Activated CD4-positive, alpha-beta T cell treated with anti-CD3 and anti-CD28 coated beads, Interleukin-2, amount 50 U/mL, for 24 hours (primary cell): ENCODE measurements at regions not wholly inside any gene's neighbourhood (a gene's known extent, or its start where the extent isn't known, plus 50 kb on each side); places are given as distances from the start of the nearest gene placed in this dataset.
"Not testable (repeated sequence)": the region's sequence is repeated elsewhere in the genome, so short reads cannot be mapped to it uniquely, and the experiment has no call there.

Source experiments
- DNase-seq, 2 donors: peaks; one replicate each; pipeline ENCODE4 v3.0.0-alpha.2; 2020; ENCODE audit warnings: low read depth in 1 of 2, low spot score in 1 of 2

DNA sequence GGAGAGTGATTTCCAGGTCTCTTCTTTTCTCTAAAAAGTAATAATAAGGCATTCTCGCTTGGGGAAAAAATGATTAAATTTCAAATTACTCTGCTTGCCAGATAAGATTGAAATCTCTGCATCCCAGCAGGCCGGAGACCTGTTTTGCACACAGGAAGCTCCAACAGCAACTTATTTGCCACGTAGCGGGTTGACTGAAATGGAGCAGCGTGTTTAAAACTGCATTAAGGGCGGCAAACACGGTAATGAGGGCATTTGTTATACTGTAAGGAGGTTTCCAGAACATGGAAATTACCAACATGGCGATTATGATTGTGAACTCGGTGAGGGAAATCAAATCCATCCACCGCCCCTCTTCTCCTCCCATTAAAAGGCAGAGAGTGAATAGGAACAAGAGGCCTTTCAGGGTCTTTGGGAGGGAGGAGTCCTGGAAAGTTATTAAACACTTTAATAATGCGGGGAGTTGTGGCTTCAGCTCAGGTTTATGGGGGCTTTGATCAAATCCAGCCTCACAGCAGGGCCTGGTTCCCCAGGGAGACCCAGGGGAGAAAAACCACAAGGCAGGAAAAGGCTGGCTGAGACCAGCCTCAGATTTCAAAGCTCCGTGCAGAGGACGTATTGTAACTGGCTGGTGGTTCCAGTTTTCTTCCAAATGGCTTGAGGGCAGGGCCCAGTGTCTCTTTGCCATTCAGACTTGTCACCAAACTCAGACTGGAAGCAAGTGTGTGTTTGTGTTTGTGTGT, 242.3 kb downstream of the TLE3 start:
- no peak for DNase-seq

GRCh38 chr15:69857250-69857649, 240.5 kb downstream of the TLE3 start:
- no peak for DNase-seq

DNA sequence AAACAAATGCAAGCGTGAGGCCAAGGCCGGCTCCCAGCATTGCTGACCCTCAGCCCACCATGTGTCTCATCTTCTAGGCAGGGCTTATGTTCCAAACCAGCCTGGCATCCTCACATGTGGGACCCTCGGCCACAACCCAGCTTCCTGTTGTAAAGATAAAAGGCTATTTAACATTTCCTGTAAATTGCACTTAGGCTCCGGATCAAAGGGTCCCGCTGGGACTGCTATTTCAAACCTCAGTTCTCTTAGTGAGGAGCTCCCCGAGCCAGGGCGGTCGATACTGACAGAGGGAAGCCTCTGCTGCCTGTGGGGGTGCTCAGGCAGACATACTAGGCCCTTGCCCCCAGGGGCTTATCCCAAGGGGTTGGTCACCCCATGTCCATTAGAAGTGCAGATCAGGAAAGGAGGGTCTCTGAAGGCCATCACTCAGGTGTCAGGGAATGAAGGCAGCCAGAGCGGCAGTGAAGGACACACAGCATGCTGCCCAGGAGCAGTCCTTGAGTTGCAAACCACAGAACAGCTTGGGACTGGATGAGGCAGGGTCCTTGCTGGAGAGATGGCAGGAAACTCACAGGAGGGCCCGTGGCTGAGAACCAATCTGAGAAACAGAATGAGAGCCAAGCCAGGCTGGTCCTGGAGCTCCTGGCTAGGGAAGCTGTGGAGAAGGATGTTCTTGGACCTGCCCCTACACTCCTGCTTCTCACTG, 239.9 kb downstream of the TLE3 start:
- DNase-seq: no peak

GRCh38 chr15:69858456-69858855, 239.3 kb downstream of the TLE3 start:
- DNase-seq: no peak

DNA sequence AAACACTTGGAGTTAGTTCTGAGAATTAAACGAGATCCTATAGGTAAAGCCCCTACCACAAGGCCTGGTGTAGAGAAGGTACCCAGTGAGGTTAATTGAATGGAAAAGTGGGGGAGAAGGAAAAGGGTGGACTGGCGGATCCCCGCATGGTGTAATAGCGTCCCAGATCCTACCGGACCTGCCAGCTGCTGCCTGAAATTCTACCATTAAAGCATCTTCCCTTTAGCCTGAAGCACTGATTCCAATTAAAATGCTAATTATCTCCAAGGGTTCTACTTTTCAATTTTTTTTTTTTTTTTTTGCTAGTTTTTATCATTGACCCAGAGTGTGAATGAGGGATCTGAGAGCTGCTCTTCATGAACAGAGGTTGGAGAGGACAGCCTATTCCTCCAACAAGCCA, 237.9 kb downstream of the TLE3 start:
- no peak for DNase-seq

GRCh38 chr15:69860321-69860720, 237.4 kb downstream of the TLE3 start:
- no peak for DNase-seq

GRCh38 chr15:69860921-69861320, 236.8 kb downstream of the TLE3 start:
- DNase-seq: no peak

GRCh38 chr15:69861331-69862171, 236.2 kb downstream of the TLE3 start:
- DNase-seq: no peak

- DNase-seq: no peak
Observed at GRCh38 chr15:69862540-69862939, 235.2 kb downstream of the TLE3 start.

DNA sequence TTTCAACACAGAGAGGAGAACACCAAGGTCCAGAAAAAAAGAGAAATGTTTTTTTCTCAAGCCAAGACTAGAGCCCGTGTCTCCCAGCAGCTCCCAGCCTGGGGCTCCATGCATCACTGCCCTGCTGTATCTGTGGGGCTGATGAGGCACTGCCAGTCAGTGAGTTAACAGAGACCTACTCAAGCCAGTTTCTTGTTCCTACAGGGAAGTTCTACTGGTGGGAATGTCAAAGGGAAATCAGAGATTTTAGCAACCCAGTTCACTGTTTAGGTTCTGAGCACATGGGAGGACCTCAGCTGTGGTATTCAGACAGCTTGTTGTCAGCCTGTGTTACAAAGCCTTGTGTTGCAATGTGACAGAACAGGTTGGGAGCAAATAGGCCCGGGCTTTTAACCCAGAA, 234.3 kb downstream of the TLE3 start:
- DNase-seq: no peak

GRCh38 chr15:69865369-69865768, 232.3 kb downstream of the TLE3 start:
- no peak for DNase-seq

- no peak for DNase-seq
Observed at GRCh38 chr15:69868756-69869155, 229.0 kb downstream of the TLE3 start.

GRCh38 chr15:69869291-69869690, 228.4 kb downstream of the TLE3 start:
- no peak for DNase-seq

DNA sequence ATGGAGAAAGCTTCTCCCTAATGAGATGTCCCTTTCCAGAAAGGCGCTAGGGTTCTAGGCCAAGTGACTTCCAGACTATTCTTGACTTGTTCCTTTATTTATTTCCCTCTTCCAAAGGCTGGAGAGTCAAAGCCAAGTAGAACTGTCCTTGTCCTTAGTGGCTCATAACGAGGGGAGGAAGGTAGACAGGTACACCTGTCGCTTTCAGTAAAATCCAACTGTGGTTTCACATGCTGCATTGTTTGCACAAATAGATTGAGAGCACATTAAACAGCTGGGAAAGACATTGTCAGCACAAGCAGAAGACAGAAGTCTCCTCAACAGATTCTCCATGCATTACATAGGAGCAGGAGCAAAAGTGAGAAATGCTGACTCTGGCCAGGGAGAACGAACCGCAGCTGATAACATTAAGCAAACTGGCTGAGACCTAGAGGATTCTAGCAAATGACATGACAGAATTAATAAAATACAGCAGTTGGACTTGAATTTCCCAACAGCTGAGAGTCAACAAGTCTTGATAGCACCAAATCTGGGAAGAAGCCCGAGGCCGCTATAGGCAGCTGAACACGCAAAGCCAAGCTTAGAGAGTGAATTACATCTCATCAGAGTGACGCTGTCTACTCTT, 227.7 kb downstream of the TLE3 start:
- DNase-seq: no peak

GRCh38 chr15:69871511-69872134, 226.1 kb downstream of the TLE3 start:
- no peak for DNase-seq

GRCh38 chr15:69873807-69874206, 223.9 kb downstream of the TLE3 start:
- DNase-seq: no peak

- no peak for DNase-seq
Observed at GRCh38 chr15:69874321-69874720, 223.4 kb downstream of the TLE3 start.

GRCh38 chr15:69876064-69876940, 221.4 kb downstream of the TLE3 start:
- no peak for DNase-seq

DNA sequence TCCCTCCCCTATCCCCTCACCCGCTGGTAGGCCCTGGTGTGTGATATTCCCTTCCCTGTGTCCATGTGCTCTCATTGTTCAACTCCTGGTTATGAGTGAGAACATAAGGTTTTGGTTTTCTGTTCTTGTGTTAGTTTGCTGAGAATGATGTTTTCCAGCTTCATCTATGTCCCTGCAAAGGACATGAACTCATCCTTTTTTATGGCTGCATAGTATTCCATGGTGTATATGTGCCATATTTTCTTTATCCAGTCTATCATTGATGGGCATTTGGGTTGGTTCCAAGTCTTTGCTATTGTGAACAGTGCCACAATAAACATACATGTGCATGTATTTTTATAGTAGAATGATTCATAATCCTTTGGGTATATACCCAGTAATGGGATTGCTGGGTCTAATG, 217.8 kb downstream of the TLE3 start:
- DNase-seq: not testable (repeated sequence)
